ENCODE measurements at regions not wholly inside any gene's neighbourhood (a gene's known extent, or its start where the extent isn't known, plus 50 kb on each side); places are given as distances from the start of the nearest gene placed in this dataset.

- TF ChIP-seq CTCF (conservative IDR thresholded peaks at IDR 0.05; ENCODE audit: low read depth, low read length) (no peak), USF2 (IDR thresholded peaks at IDR 0.05; ENCODE audit: low read depth, low read length) (no peak), POLR2A (IDR thresholded peaks at IDR 0.05; ENCODE audit: low read depth, low read length) (no peak), ELK1 (IDR thresholded peaks at IDR 0.05; ENCODE audit: borderline replicate concordance, low read depth, low read length) (no peak), RCOR1 (IDR thresholded peaks at IDR 0.05; ENCODE audit: insufficient replicate concordance, low read length) (no peak), SMC3 (IDR thresholded peaks at IDR 0.05; ENCODE audit: low read depth, low read length) (no peak), MXI1 (IDR thresholded peaks at IDR 0.05; ENCODE audit: borderline replicate concordance, low read depth, low read length) (no peak), MAFK (IDR thresholded peaks at IDR 0.05; ENCODE audit: low read depth, low read length) (no peak), CEBPB (IDR thresholded peaks at IDR 0.05; ENCODE audit: low read depth, low read length) (no peak), RAD21 (IDR thresholded peaks at IDR 0.05; ENCODE audit: low read length) (no peak), MAZ (IDR thresholded peaks at IDR 0.05; ENCODE audit: borderline replicate concordance, low read depth, low read length) (no peak), BHLHE40 (IDR thresholded peaks at IDR 0.05; ENCODE audit: low read depth, low read length) (no peak), RFX5 (IDR thresholded peaks at IDR 0.05; ENCODE audit: low read depth, low read length) (no peak), FOS (IDR thresholded peaks at IDR 0.05; ENCODE audit: low read depth, low read length) (no peak)
These were observed 365.3 kb upstream of the TCF4 start for GRCh38 chr18:55953326-55953725.

All from IMR-90 (cell line).